ENCODE measurements at regions not wholly inside any gene's neighbourhood (a gene's known extent, or its start where the extent isn't known, plus 50 kb on each side); places are given as distances from the start of the nearest gene placed in this dataset.

GRCh38 chr12:62191491-62192179, 68.6 kb upstream of the USP15 start:
- TF ChIP-seq POLR2AphosphoS5 (IDR thresholded peaks at IDR 0.05; ENCODE audit: low read depth, low read length), result no peak
- TF ChIP-seq POLR2A (IDR thresholded peaks at IDR 0.05; ENCODE audit: borderline replicate concordance, extremely low read depth, insufficient read depth, insufficient read length), result no peak
- no peak for TF ChIP-seq TCF7L2 (IDR thresholded peaks at IDR 0.05; ENCODE audit: borderline replicate concordance, extremely low read depth, insufficient read depth, insufficient read length)
- no peak for TF ChIP-seq EZH2phosphoT487 (IDR thresholded peaks at IDR 0.05; ENCODE audit: borderline replicate concordance)
- no peak for TF ChIP-seq YY1 (IDR thresholded peaks at IDR 0.05; ENCODE audit: extremely low read depth, insufficient replicate concordance, low read depth, low read length)
- TF ChIP-seq CTCF (IDR thresholded peaks at IDR 0.05 in 2 of 3, conservative IDR thresholded peaks at IDR 0.05 in 1 of 3; ENCODE audit: borderline replicate concordance in 1 of 3, insufficient read depth in 1 of 3, low read depth in 2 of 3, low read length in 2 of 3), result no peak
- TF ChIP-seq SIN3A (IDR thresholded peaks at IDR 0.05; ENCODE audit: low read depth), result no peak
- no peak for TF ChIP-seq SRF (IDR thresholded peaks at IDR 0.05; ENCODE audit: low read depth)
- TF ChIP-seq ZNF274 (IDR thresholded peaks at IDR 0.05; ENCODE audit: low read depth, low read length), result no peak
